ENCODE measurements at regions not wholly inside any gene's neighbourhood (a gene's known extent, or its start where the extent isn't known, plus 50 kb on each side); places are given as distances from the start of the nearest gene placed in this dataset.

DNA sequence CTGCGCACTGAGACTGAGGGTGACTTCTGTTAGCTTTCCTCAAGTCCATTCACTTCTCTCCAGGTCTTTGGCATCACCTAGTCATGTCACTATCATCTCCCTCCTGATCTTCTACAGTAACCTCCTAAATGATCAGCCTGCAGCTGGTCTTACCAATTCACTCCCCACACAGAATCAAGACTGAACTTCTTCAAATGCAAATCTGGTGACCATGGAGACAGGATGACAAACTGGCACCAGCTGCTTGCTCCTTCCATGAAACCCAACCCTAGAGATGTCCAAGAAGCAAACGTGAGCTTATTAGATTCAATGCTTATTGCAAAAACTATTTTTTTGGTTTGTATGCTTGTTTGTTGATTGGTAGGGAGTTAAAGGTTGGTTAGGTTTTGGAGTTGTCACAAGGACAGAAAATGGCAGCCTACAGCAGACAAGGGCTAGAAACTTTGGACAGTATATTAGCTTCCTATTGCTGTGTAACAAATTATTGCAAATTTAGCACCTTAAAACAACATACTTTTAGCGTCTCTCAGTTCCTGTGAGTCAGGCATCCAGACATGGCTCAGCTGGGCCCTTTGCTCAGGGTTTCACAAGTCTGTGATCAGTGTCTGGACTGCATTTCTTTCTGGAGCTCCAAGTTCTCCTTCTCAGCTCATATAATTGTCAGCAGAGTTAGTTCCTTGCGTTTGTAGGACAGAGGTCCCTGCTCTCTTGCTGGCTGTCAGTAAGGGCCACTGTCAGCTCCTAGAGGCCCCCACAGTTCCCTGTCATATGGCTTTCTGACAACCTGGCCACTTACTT is 53.3 kb upstream of the GJA8 start:
- DNase-seq (ENCODE audit: low read depth) = no peak
- H3K4me3 ChIP-seq (ENCODE audit: low read depth, low read length) = no peak overlapping the region
- TF ChIP-seq, protein P1, sequence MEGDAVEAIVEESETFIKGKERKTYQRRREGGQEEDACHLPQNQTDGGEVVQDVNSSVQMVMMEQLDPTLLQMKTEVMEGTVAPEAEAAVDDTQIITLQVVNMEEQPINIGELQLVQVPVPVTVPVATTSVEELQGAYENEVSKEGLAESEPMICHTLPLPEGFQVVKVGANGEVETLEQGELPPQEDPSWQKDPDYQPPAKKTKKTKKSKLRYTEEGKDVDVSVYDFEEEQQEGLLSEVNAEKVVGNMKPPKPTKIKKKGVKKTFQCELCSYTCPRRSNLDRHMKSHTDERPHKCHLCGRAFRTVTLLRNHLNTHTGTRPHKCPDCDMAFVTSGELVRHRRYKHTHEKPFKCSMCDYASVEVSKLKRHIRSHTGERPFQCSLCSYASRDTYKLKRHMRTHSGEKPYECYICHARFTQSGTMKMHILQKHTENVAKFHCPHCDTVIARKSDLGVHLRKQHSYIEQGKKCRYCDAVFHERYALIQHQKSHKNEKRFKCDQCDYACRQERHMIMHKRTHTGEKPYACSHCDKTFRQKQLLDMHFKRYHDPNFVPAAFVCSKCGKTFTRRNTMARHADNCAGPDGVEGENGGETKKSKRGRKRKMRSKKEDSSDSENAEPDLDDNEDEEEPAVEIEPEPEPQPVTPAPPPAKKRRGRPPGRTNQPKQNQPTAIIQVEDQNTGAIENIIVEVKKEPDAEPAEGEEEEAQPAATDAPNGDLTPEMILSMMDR (IDR thresholded peaks at IDR 0.05; ENCODE audit: low read depth, low read length, missing control alignments) = no peak

DNA sequence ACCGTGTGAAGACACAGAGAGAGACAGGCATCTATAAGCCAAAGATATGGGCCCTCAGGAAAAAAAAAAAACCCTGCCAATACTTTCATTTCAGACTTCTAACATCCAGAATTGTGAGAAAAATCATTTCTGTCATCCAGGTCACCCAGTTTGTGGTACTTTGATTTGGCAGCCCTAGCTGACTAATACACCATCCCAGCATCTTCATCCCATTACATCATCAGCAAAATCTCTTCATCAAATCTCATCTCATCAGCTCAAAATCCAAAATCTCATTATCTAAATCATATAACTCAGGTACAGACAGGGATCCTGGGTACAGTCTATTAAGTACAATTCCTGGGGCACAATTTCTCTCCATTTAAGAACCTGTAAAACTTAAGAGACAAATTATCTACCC is 51.9 kb upstream of the GJA8 start:
- no peak for DNase-seq (ENCODE audit: low read depth)

DNA sequence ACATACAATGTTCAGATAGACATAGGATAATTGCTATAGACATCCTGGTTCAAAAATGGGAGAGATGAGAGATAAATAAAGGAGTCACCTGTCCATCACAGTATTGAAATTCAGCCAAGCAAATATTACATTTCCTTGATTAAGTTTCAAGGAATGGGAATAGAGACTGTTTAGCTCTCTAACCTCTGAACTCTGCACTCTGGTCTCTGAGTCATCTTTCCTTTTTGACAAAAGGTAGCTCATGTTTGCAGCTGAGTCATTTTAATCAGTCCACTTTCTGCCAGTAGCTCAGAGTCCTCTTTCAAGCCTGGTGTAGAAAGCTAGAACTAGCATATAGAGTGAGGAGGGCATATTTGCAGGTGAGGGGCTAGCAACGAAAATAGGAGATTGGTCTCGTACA is 51.4 kb upstream of the GJA8 start:
- H3K4me3 ChIP-seq (ENCODE audit: low read depth, low read length) = no peak overlapping the region
- no peak for DNase-seq (ENCODE audit: low read depth)
- TF ChIP-seq, protein P1 (IDR thresholded peaks at IDR 0.05; ENCODE audit: low read depth, low read length, missing control alignments) = no peak

More for the DNA sequence above, 51.9 kb upstream of the GJA8 start:
- TF ChIP-seq, protein P1 (IDR thresholded peaks at IDR 0.05; ENCODE audit: low read depth, low read length, missing control alignments) = no peak
- no peak overlapping the region for H3K4me3 ChIP-seq (ENCODE audit: low read depth, low read length)

DNA sequence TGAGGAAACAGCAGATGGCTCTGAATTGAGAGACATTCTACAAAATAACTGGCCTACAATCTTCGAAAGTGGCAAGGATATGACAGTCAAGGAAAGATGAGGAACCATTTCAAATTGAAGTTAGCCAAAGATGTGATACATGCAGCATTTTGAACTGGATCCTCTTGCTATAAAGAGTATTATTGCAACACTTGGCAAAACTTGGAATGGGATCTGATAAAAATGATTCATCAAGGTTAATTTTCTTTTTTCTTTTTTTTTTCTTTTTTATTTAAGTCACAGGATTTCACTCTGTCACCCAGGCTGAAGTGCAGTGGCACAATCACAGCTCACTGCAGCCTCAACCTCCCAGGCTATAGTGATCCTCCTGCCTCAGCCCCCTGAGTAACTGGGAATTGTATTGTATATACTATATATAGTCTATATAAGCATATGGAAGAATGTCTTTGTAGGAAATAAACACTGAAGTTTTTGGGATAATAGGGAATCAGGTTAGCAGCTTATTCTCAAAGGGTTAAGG is 49.8 kb upstream of the GJA8 start:
- no peak overlapping the region for H3K4me3 ChIP-seq (ENCODE audit: low read depth, low read length)
- TF ChIP-seq, protein P1 (IDR thresholded peaks at IDR 0.05; ENCODE audit: low read depth, low read length, missing control alignments) = no peak
- DNase-seq (ENCODE audit: low read depth) = no peak

All from GM12864 (cell line).